ENCODE measurements at regions not wholly inside any gene's neighbourhood (a gene's known extent, or its start where the extent isn't known, plus 50 kb on each side); places are given as distances from the start of the nearest gene placed in this dataset.

DNA sequence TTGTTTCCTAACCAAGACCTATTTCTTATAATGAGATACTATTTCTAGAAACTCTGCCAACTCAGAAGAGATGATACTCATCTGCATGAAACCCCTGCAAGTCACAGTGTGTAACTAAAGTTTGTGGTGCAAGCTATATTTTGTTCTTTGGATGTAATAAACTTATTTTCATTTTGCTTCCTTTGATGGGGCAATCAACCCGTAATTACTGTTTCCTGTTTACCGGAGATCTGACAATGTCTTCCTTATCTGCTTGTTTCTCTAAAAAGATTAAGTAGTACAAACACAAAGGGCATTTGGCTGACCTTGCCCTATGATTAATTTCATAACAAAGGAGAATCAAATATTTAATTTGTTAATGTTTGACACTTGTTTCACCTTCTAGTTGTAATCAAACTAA, 846.6 kb upstream of the ANO3 start:
- H3K4me1 Mint-ChIP-seq, result peaks cover 7% of the 10 kb centered on the region; the same call in 2 of the 3 replicates
- no peak for ATAC-seq

More for the DNA sequence above, 846.6 kb upstream of the ANO3 start:
- H3K27me3 Mint-ChIP-seq (ENCODE audit: insufficient read depth, low read depth, poor library complexity), result no peaks in the 10 kb centered on the region
- H3K4me3 ChIP-seq, result no peak overlapping the region
- no peaks in the 10 kb centered on the region for H3K27me3 ChIP-seq (ENCODE audit: insufficient read depth)
- no peak for DNase-seq (ENCODE audit: low spot score)
- TF ChIP-seq ZNF331 (CRISPR knock-in tag; IDR thresholded peaks at IDR 0.05; ENCODE audit: low read depth), result no peak
- TF ChIP-seq, protein P1, sequence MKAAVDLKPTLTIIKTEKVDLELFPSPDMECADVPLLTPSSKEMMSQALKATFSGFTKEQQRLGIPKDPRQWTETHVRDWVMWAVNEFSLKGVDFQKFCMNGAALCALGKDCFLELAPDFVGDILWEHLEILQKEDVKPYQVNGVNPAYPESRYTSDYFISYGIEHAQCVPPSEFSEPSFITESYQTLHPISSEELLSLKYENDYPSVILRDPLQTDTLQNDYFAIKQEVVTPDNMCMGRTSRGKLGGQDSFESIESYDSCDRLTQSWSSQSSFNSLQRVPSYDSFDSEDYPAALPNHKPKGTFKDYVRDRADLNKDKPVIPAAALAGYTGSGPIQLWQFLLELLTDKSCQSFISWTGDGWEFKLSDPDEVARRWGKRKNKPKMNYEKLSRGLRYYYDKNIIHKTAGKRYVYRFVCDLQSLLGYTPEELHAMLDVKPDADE (IDR thresholded peaks at IDR 0.05), result no peak
- no peak for TF ChIP-seq EZH2 (IDR thresholded peaks at IDR 0.05; ENCODE audit: low read depth, unreplicated experiment)
- TF ChIP-seq, protein P2, sequence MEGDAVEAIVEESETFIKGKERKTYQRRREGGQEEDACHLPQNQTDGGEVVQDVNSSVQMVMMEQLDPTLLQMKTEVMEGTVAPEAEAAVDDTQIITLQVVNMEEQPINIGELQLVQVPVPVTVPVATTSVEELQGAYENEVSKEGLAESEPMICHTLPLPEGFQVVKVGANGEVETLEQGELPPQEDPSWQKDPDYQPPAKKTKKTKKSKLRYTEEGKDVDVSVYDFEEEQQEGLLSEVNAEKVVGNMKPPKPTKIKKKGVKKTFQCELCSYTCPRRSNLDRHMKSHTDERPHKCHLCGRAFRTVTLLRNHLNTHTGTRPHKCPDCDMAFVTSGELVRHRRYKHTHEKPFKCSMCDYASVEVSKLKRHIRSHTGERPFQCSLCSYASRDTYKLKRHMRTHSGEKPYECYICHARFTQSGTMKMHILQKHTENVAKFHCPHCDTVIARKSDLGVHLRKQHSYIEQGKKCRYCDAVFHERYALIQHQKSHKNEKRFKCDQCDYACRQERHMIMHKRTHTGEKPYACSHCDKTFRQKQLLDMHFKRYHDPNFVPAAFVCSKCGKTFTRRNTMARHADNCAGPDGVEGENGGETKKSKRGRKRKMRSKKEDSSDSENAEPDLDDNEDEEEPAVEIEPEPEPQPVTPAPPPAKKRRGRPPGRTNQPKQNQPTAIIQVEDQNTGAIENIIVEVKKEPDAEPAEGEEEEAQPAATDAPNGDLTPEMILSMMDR (conservative IDR thresholded peaks at IDR 0.05; ENCODE audit: low read depth in 2 of 2), result no peak
- TF ChIP-seq, protein P3, sequence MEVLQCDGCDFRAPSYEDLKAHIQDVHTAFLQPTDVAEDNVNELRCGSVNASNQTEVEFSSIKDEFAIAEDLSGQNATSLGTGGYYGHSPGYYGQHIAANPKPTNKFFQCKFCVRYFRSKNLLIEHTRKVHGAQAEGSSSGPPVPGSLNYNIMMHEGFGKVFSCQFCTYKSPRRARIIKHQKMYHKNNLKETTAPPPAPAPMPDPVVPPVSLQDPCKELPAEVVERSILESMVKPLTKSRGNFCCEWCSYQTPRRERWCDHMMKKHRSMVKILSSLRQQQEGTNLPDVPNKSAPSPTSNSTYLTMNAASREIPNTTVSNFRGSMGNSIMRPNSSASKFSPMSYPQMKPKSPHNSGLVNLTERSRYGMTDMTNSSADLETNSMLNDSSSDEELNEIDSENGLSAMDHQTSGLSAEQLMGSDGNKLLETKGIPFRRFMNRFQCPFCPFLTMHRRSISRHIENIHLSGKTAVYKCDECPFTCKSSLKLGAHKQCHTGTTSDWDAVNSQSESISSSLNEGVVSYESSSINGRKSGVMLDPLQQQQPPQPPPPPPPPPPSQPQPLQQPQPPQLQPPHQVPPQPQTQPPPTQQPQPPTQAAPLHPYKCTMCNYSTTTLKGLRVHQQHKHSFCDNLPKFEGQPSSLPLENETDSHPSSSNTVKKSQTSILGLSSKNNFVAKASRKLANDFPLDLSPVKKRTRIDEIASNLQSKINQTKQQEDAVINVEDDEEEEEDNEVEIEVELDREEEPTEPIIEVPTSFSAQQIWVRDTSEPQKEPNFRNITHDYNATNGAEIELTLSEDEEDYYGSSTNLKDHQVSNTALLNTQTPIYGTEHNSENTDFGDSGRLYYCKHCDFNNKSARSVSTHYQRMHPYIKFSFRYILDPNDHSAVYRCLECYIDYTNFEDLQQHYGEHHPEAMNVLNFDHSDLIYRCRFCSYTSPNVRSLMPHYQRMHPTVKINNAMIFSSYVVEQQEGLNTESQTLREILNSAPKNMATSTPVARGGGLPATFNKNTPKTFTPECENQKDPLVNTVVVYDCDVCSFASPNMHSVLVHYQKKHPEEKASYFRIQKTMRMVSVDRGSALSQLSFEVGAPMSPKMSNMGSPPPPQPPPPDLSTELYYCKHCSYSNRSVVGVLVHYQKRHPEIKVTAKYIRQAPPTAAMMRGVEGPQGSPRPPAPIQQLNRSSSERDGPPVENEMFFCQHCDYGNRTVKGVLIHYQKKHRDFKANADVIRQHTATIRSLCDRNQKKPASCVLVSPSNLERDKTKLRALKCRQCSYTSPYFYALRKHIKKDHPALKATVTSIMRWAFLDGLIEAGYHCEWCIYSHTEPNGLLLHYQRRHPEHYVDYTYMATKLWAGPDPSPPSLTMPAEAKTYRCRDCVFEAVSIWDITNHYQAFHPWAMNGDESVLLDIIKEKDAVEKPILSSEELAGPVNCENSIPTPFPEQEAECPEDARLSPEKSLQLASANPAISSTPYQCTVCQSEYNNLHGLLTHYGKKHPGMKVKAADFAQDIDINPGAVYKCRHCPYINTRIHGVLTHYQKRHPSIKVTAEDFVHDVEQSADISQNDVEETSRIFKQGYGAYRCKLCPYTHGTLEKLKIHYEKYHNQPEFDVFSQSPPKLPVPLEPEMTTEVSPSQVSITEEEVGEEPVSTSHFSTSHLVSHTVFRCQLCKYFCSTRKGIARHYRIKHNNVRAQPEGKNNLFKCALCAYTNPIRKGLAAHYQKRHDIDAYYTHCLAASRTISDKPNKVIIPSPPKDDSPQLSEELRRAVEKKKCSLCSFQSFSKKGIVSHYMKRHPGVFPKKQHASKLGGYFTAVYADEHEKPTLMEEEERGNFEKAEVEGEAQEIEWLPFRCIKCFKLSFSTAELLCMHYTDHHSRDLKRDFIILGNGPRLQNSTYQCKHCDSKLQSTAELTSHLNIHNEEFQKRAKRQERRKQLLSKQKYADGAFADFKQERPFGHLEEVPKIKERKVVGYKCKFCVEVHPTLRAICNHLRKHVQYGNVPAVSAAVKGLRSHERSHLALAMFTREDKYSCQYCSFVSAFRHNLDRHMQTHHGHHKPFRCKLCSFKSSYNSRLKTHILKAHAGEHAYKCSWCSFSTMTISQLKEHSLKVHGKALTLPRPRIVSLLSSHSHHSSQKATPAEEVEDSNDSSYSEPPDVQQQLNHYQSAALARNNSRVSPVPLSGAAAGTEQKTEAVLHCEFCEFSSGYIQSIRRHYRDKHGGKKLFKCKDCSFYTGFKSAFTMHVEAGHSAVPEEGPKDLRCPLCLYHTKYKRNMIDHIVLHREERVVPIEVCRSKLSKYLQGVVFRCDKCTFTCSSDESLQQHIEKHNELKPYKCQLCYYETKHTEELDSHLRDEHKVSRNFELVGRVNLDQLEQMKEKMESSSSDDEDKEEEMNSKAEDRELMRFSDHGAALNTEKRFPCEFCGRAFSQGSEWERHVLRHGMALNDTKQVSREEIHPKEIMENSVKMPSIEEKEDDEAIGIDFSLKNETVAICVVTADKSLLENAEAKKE (CRISPR knock-in tag; IDR thresholded peaks at IDR 0.05), result no peak
- TF ChIP-seq JUNB (IDR thresholded peaks at IDR 0.05; ENCODE audit: unreplicated experiment), result no peak
- no peak for TF ChIP-seq NANOG (IDR thresholded peaks at IDR 0.05; ENCODE audit: borderline replicate concordance)
- TF ChIP-seq EZH2phosphoT487 (IDR thresholded peaks at IDR 0.05; ENCODE audit: unreplicated experiment), result no peak
- TF ChIP-seq, protein P4, sequence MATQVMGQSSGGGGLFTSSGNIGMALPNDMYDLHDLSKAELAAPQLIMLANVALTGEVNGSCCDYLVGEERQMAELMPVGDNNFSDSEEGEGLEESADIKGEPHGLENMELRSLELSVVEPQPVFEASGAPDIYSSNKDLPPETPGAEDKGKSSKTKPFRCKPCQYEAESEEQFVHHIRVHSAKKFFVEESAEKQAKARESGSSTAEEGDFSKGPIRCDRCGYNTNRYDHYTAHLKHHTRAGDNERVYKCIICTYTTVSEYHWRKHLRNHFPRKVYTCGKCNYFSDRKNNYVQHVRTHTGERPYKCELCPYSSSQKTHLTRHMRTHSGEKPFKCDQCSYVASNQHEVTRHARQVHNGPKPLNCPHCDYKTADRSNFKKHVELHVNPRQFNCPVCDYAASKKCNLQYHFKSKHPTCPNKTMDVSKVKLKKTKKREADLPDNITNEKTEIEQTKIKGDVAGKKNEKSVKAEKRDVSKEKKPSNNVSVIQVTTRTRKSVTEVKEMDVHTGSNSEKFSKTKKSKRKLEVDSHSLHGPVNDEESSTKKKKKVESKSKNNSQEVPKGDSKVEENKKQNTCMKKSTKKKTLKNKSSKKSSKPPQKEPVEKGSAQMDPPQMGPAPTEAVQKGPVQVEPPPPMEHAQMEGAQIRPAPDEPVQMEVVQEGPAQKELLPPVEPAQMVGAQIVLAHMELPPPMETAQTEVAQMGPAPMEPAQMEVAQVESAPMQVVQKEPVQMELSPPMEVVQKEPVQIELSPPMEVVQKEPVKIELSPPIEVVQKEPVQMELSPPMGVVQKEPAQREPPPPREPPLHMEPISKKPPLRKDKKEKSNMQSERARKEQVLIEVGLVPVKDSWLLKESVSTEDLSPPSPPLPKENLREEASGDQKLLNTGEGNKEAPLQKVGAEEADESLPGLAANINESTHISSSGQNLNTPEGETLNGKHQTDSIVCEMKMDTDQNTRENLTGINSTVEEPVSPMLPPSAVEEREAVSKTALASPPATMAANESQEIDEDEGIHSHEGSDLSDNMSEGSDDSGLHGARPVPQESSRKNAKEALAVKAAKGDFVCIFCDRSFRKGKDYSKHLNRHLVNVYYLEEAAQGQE (IDR thresholded peaks at IDR 0.05; ENCODE audit: unreplicated experiment), result no peak
- no peak for TF ChIP-seq STAT1 (IDR thresholded peaks at IDR 0.05; ENCODE audit: unreplicated experiment)
- no peak for TF ChIP-seq POLR2AphosphoS5 (IDR thresholded peaks at IDR 0.05; ENCODE audit: low read depth)
- H3K36me3 Mint-ChIP-seq (ENCODE audit: low read depth), result no peaks in the 10 kb centered on the region
- H3K9me2 ChIP-seq (ENCODE audit: insufficient read depth), result no peaks in the 10 kb centered on the region
- no peak overlapping the region for H2AFZ ChIP-seq
- H3K27ac ChIP-seq (ENCODE audit: low read depth), result no peak overlapping the region
- no peak overlapping the region for H3K4me2 ChIP-seq
- no peaks in the 10 kb centered on the region for H3K9me3 Mint-ChIP-seq
- no peaks in the 10 kb centered on the region for H4K20me1 ChIP-seq (replicated peaks; ENCODE audit: insufficient read depth)
- H3K27ac Mint-ChIP-seq, result peak overlapping the region; percentile 9; the same call in 1 of the 2 replicates
- no peak overlapping the region for H3K4me3 Mint-ChIP-seq
- no peaks in the 10 kb centered on the region for H3K36me3 ChIP-seq (ENCODE audit: insufficient read depth)
- H3F3A ChIP-seq (replicated peaks; ENCODE audit: low read depth), result no peaks in the 10 kb centered on the region
- H3K79me2 ChIP-seq (replicated peaks; ENCODE audit: insufficient read depth), result no peaks in the 10 kb centered on the region
- peaks cover 14% of the 10 kb centered on the region for H3K4me1 ChIP-seq (ENCODE audit: insufficient read depth)

All from GM23338 (cell line).